C4-2B (cell line): ENCODE measurements at regions not wholly inside any gene's neighbourhood (a gene's known extent, or its start where the extent isn't known, plus 50 kb on each side); places are given as distances from the start of the nearest gene placed in this dataset.

Experiments
- H3K27ac ChIP-seq: fragments of 450-650 bp; 2 replicates; pipeline ENCODE4 v1.5.1; 2017
- ZFX ChIP-seq: fragments of 450-650 bp; IDR thresholded peaks from 2 replicates; pipeline ENCODE4 v1.6.1; 2017
- TF ChIP-seq, protein P1 (sequence below): fragments of 450-650 bp; conservative IDR thresholded peaks from 2 replicates; pipeline ENCODE4 v1.5.1; 2017; ENCODE audit warnings: mild to moderate bottlenecking

- no peak overlapping the region for H3K27ac ChIP-seq
- no peak for TF ChIP-seq ZFX
- TF ChIP-seq, protein P1, sequence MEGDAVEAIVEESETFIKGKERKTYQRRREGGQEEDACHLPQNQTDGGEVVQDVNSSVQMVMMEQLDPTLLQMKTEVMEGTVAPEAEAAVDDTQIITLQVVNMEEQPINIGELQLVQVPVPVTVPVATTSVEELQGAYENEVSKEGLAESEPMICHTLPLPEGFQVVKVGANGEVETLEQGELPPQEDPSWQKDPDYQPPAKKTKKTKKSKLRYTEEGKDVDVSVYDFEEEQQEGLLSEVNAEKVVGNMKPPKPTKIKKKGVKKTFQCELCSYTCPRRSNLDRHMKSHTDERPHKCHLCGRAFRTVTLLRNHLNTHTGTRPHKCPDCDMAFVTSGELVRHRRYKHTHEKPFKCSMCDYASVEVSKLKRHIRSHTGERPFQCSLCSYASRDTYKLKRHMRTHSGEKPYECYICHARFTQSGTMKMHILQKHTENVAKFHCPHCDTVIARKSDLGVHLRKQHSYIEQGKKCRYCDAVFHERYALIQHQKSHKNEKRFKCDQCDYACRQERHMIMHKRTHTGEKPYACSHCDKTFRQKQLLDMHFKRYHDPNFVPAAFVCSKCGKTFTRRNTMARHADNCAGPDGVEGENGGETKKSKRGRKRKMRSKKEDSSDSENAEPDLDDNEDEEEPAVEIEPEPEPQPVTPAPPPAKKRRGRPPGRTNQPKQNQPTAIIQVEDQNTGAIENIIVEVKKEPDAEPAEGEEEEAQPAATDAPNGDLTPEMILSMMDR = no peak
Observed at GRCh38 chr7:91692800-91693199, 187.7 kb downstream of the MTERF1 start.

DNA sequence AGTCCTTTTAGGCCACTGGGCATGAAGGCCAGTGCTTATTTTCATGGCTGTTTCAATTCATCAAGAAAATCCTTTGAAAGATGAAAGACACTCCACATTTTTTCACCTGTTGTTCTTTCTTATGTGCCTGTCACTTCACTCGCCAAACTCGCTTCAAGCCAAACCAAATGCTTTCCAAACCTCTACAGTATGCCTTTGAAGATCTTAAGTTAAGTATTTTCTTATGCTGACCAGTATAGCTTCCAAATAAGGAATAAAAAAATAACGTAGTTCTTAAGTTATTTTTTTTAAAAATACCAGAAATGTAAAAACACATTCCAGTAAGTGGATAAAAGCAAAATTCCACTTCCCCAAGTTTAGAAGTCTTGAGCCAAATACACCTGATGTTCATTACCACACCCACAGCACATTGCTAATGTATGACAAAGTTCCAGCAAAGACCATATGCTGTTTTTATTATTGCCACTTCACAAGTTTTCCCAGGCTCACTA, 186.1 kb downstream of the MTERF1 start:
- TF ChIP-seq, protein P1 = no peak
- no peak overlapping the region for H3K27ac ChIP-seq

- no peak overlapping the region for H3K27ac ChIP-seq
- TF ChIP-seq, protein P1 = no peak
- TF ChIP-seq ZFX = no peak
Observed at GRCh38 chr7:91710881-91711280, 169.6 kb downstream of the MTERF1 start.

- no peak for TF ChIP-seq ZFX
- TF ChIP-seq, protein P1 = no peak
Observed at GRCh38 chr7:91713669-91714068, 166.8 kb downstream of the MTERF1 start.

GRCh38 chr7:91717681-91718470, 162.6 kb downstream of the MTERF1 start:
- H3K27ac ChIP-seq = no peak overlapping the region
- TF ChIP-seq, protein P1 = no peak
- no peak for TF ChIP-seq ZFX

More at GRCh38 chr7:91713669-91714068, 166.8 kb downstream of the MTERF1 start:
- no peak overlapping the region for H3K27ac ChIP-seq

GRCh38 chr7:91719008-91719407, 161.5 kb downstream of the MTERF1 start:
- H3K27ac ChIP-seq = no peak overlapping the region
- TF ChIP-seq ZFX = no peak
- TF ChIP-seq, protein P1 = no peak

- H3K27ac ChIP-seq = no peak overlapping the region
- TF ChIP-seq ZFX = no peak
- TF ChIP-seq, protein P1 = no peak
Observed at GRCh38 chr7:91720260-91720937, 160.1 kb downstream of the MTERF1 start.
